GM12891 (cell line): ENCODE measurements at regions not wholly inside any gene's neighbourhood (a gene's known extent, or its start where the extent isn't known, plus 50 kb on each side); places are given as distances from the start of the nearest gene placed in this dataset.

Experiments used
- POLR2A ChIP-seq: IDR thresholded peaks from 2 replicates; pipeline ENCODE4 v1.6.1; 2011; ENCODE audit warnings: low read depth, low read length, control low read depth
- POLR2AphosphoS5 ChIP-seq: IDR thresholded peaks from 2 replicates; pipeline ENCODE4 v1.6.1; 2011; ENCODE audit warnings: low read depth, low read length, control low read depth
- POU2F2 ChIP-seq: IDR thresholded peaks from 2 replicates; pipeline ENCODE4 v1.6.1; 2011; ENCODE audit warnings: low read depth, mild to moderate bottlenecking, control low read depth, low read length, moderate library complexity
- TAF1 ChIP-seq: IDR thresholded peaks from 2 replicates; pipeline ENCODE4 v1.6.1; 2011; ENCODE audit warnings: low read depth, low read length, control low read depth

- TF ChIP-seq POLR2AphosphoS5 = no peak
- no peak for TF ChIP-seq POLR2A
- no peak for TF ChIP-seq TAF1
- TF ChIP-seq POU2F2 = no peak
These were observed 576.1 kb downstream of the CDH18 start for GRCh38 chr5:19411936-19412335.
